ENCODE measurements at regions not wholly inside any gene's neighbourhood (a gene's known extent, or its start where the extent isn't known, plus 50 kb on each side); places are given as distances from the start of the nearest gene placed in this dataset.

DNA sequence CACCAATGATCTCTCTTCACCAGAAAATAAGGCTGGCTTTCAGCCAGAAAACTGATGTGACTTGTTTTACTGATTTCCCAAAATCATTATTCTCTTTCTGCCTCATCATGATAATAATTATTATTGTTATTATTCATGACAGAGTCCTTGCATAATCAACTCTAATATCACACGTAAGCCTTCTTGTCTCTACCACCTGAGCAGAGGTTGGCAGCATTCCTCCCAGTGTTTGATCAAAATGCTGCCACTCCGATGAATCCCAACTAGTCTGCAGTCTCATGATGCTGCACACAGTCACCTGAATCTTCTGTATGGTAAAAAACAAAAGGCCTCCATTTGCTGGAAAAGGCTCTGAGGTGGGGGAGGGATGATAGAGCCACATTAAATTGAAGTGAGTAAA, 105.7 kb upstream of the PLEKHG7 start:
- TF ChIP-seq, protein P1, sequence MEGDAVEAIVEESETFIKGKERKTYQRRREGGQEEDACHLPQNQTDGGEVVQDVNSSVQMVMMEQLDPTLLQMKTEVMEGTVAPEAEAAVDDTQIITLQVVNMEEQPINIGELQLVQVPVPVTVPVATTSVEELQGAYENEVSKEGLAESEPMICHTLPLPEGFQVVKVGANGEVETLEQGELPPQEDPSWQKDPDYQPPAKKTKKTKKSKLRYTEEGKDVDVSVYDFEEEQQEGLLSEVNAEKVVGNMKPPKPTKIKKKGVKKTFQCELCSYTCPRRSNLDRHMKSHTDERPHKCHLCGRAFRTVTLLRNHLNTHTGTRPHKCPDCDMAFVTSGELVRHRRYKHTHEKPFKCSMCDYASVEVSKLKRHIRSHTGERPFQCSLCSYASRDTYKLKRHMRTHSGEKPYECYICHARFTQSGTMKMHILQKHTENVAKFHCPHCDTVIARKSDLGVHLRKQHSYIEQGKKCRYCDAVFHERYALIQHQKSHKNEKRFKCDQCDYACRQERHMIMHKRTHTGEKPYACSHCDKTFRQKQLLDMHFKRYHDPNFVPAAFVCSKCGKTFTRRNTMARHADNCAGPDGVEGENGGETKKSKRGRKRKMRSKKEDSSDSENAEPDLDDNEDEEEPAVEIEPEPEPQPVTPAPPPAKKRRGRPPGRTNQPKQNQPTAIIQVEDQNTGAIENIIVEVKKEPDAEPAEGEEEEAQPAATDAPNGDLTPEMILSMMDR (IDR thresholded peaks at IDR 0.05), result no peak
- no peak for TF ChIP-seq POLR2A (IDR thresholded peaks at IDR 0.05)
- no peak for TF ChIP-seq POLR2AphosphoS5 (IDR thresholded peaks at IDR 0.05; ENCODE audit: insufficient read depth in 1 of 2, low read depth in 1 of 2)
